GM12891 (cell line): ENCODE measurements at regions not wholly inside any gene's neighbourhood (a gene's known extent, or its start where the extent isn't known, plus 50 kb on each side); places are given as distances from the start of the nearest gene placed in this dataset.

Experiments
- POLR2A ChIP-seq: IDR thresholded peaks from 2 replicates; pipeline ENCODE4 v1.6.1; 2011; ENCODE audit warnings: low read depth, low read length, control low read depth
- POLR2AphosphoS5 ChIP-seq: IDR thresholded peaks from 2 replicates; pipeline ENCODE4 v1.6.1; 2011; ENCODE audit warnings: low read depth, low read length, control low read depth
- TAF1 ChIP-seq: IDR thresholded peaks from 2 replicates; pipeline ENCODE4 v1.6.1; 2011; ENCODE audit warnings: low read depth, low read length, control low read depth

- no peak for TF ChIP-seq POLR2AphosphoS5
- no peak for TF ChIP-seq POLR2A
- no peak for TF ChIP-seq TAF1
Measured at GRCh38 chr16:77652399-77652798, 69.9 kb upstream of the NUDT7 start.
